EL (cell line): ENCODE measurements at regions not wholly inside any gene's neighbourhood (a gene's known extent, or its start where the extent isn't known, plus 50 kb on each side); places are given as distances from the start of the nearest gene placed in this dataset.

Experiments
- DNase-seq: peaks from one replicate; pipeline ENCODE4 v3.0.0-alpha.2; 2016

GRCh38 chr5:7036192-7036835, 323.1 kb downstream of the TENT4A start:
- DNase-seq, result no peak

GRCh38 chr5:7039074-7039473, 325.8 kb downstream of the TENT4A start:
- no peak for DNase-seq

GRCh38 chr5:7040111-7040510, 326.9 kb downstream of the TENT4A start:
- no peak for DNase-seq

- DNase-seq, result no peak
These were observed 330.6 kb downstream of the TENT4A start for GRCh38 chr5:7043797-7044196.

- no peak for DNase-seq
These were observed 334.5 kb downstream of the TENT4A start for GRCh38 chr5:7047511-7048261.

GRCh38 chr5:7050986-7051385, 337.8 kb downstream of the TENT4A start:
- no peak for DNase-seq

GRCh38 chr5:7053125-7053524, 339.9 kb downstream of the TENT4A start:
- DNase-seq, result no peak

GRCh38 chr5:7053528-7054209, 340.4 kb downstream of the TENT4A start:
- DNase-seq, result no peak

- no peak for DNase-seq
These were observed 329.3 kb upstream of the ADCY2 start for GRCh38 chr5:7066471-7067235.

- no peak for DNase-seq
These were observed 327.8 kb upstream of the ADCY2 start for GRCh38 chr5:7068156-7068555.

GRCh38 chr5:7068899-7069298, 327.0 kb upstream of the ADCY2 start:
- no peak for DNase-seq

- DNase-seq, result no peak
These were observed 323.8 kb upstream of the ADCY2 start for GRCh38 chr5:7072188-7072587.

- no peak for DNase-seq
These were observed 322.3 kb upstream of the ADCY2 start for GRCh38 chr5:7073666-7074065.

GRCh38 chr5:7074176-7074575, 321.8 kb upstream of the ADCY2 start:
- DNase-seq, result no peak

GRCh38 chr5:7075470-7075869, 320.5 kb upstream of the ADCY2 start:
- DNase-seq, result no peak

- no peak for DNase-seq
These were observed 317.8 kb upstream of the ADCY2 start for GRCh38 chr5:7078101-7078500.

GRCh38 chr5:7078901-7079300, 317.0 kb upstream of the ADCY2 start:
- DNase-seq, result no peak

GRCh38 chr5:7080501-7080900, 315.4 kb upstream of the ADCY2 start:
- DNase-seq, result no peak

- no peak for DNase-seq
These were observed 308.1 kb upstream of the ADCY2 start for GRCh38 chr5:7087719-7088297.

- no peak for DNase-seq
These were observed 307.1 kb upstream of the ADCY2 start for GRCh38 chr5:7088849-7089248.

GRCh38 chr5:7094626-7095025, 301.3 kb upstream of the ADCY2 start:
- no peak for DNase-seq

- no peak for DNase-seq
These were observed 299.6 kb upstream of the ADCY2 start for GRCh38 chr5:7096294-7096693.

- no peak for DNase-seq
These were observed 290.6 kb upstream of the ADCY2 start for GRCh38 chr5:7105358-7105757.
